GM21529 (cell line): ENCODE measurements at regions not wholly inside any gene's neighbourhood (a gene's known extent, or its start where the extent isn't known, plus 50 kb on each side); places are given as distances from the start of the nearest gene placed in this dataset.

Experiments used
- ATAC-seq: cut with Tn5 transposase; IDR thresholded peaks from one replicate; pipeline ENCODE4 v1.9.1; 2021; ENCODE audit not compliant: unreplicated experiment

DNA sequence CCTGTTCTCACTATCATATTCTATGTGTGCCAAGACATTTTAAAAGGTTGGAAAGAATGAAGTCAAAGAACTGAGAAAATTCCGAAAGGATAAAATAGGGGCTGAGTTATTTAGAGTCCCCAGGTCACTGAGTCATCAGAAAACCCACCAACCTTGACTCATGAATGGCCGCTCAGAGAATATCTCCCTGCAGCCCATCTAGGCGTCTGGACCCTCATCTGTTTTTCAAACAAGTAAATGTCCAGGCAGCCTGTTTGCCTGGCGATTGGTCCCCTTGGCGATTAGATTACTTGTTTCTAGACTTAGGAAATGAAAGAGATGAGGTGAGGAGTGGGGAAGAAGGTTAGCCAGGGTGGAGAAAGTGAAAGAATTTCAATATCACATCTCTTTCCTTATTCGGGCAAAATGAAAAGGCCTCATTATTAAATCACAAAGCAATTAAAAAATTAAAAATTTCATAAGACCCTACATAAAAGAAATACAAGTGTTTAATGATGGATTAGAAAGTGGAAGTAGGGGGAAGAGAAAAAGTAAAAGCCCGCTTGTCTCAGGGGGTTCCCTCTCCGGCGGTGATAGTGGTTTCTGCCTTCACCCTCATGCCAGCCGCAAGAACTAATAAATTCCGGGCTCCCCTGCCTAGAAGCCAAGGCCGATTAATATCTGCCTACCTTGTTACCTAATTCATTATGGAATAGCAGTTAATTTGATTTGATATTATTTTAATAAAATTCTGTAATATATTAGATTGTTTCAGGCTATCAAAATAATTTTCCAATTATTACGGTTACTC lies 415.9 kb downstream of the BCL11B start:
- ATAC-seq: no peak

DNA sequence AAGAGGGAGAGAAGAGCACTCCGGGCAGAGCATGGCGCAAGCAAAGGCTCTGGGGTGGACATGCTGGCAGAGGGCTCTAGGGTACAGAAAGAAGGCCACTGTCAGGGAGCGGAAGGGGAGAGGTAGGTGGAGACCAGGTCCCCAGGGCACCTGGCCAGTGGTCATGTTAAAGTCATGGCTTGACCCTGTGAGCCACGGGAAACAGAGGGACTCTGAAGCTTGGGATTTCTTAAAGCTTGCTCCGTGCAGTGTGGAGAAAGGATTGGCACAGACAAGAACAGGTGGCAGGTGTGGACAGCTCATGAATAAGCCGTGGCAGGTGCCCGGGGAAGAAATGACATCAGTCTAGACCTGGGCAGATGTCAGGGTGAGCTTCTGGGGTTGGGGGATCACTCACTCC lies 413.8 kb downstream of the BCL11B start:
- no peak for ATAC-seq

DNA sequence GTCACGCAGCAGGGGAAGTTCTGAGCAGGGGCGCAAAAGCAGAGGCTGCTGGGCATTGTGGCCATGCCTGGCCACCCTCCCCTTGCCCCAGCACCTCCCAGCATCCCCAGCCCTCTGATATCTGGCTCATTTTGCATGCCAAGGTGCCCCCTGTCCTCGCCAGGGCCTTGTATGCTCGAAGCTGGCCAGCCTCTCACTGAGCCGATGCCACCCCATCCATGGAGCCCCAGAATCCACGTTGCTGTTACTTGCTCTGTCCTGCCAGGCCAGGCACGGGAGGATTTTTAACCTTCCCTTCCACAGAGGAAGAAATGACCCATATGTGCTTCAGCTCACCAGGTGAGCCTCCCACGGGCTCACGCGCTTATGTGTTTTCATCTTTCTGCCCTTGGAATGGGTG lies 413.4 kb downstream of the BCL11B start:
- no peak for ATAC-seq

DNA sequence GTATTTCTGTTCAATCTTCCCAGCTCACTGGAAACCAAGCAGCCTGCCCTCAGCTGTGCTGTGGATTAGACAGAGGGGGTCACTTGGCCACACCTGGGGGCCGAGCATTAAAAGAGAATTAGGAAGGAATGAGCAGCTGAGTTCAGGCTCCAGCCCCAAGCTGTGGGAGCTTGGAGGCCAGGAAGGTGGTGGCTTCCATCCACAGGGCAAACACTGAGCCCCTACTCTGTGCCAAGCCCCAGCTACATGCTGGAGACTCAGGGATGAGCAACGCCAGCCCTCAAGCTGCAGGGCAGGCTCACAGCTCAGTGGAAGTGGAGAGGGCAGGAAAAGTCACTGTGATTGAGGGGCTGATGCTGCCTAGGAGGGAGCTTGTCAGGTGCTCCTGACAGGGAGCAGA lies 412.7 kb downstream of the BCL11B start:
- ATAC-seq: no peak

DNA sequence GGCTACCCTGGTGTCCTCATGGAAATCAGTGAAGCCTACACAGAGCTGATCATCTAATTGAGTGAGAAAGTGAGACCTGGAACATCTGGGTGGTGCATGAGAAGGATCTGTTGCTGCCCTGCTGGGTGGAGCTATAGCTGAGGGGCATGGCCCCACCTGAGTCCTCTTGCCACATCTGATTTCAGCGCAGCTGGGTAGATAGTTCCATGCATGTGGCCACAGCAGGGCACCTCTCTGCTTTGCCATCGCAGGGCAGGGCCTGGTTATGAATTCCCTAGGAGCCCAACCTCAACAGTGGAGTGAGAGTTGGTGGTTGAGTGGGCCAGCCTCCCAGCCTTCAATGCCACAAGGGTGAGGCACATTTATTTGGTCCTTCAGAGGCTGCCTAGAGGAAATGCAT lies 407.8 kb downstream of the BCL11B start:
- no peak for ATAC-seq

DNA sequence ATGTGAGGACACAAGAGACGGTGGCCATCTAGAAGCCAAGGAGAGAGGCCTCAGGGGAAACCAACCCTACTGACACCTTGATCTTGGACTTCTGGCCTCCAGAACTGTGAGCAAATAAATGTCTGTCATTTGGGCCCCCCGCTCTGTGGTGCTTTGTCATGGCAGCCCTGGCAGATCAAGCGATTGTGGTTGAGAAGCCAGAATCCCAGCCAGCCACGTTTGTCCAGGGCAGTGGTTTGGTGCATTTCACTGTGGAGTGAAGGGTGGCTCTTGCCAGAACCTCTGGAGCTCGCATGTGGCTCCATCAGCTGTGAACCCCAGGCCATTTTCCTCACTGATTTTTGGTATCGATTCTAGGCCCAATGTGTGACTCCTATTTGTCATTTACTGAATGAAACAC lies 404.9 kb downstream of the BCL11B start:
- ATAC-seq: no peak

DNA sequence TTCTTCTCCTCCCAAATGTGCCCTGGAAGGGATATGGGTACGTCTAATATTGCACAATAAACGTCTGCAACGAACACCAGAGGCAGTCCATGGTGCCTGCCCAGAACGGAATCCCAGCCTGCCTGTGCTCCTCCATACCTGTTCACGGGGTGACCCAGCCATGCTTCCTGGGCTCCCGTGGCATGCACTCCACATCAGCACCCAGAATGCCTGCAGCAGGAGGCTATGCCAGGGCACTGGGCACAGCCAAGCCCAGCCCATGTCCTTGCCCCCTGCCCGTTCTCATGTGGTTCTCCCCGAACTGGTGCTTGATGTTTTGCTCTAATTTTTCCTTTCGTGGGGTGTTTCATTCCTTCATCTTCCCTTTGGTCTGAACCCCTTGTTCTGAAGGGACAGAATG lies 404.3 kb downstream of the BCL11B start:
- ATAC-seq: no peak

DNA sequence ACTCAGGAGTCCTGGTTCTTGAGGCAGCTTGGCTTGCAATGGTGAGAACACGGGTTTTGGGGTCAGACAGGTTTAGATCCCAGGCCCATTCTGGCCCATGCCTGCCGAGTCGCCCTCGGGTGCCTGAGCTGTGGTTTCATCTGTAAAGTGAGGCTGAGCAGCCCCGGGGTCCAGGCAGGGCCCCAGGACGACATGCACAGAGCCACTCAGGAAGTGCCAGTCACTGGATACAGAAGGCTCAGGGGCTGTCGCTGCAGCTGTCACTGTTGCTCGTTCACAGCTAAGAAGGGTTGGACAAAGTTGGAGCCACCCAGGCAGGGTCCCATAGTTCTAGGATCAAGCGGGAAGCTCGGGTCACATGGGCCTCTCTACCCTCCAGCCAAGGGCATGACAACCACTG lies 403.1 kb downstream of the BCL11B start:
- ATAC-seq: no peak

DNA sequence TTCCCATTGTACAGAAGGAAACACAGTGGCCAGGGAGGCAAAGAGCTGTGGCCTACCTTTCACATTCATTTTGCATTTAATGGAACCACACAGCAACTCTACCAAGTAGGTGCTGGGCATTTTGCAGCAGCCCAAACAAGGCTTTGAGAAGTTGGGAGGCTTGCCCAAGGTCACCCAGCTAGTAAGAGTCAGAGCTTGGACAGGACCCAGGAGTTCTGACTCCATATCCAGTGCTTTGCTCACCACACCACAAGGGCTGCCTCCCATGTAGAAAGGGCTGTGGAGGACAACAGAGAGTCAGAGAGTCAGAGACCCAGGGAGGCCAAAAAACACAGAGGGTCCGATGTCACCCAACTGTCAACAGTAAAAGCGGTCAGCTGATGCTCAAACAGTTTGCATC lies 400.2 kb downstream of the BCL11B start:
- no peak for ATAC-seq

DNA sequence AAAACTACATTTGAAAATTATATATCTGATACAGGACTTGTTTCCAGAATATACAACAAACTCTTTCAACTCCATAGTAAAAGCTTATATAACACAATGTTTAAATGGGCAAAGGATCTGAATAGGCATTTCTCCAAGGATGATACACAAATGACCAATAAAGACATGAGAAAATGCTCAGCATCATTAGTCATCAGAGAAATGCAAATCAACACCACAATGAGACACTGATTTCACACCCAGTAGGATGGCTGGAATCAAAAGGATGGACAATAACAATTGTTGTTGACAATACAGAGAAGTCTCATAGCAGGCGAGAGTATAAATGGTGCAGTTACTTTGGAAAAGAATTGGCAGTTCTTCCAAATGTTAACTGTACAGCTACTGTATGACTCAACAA lies 394.9 kb downstream of the BCL11B start:
- no peak for ATAC-seq

DNA sequence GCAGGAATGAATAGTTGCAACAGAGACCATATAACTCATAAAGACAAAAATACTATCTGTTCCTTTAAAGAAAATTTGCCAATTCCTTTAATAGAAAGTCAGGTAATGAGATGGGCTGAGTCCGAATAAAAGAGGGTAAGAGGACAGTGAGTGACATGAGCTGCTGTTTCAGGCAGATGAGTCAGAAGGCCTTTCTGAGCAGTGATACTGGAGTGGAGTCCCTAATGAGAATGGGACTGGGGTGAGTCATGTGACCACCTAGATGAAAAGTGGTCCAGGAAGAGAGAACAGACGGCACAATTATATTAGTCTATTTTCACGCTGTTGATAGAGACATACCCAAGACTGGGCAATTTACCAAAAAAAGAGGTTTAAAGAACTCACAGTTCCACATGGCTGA lies 393.7 kb downstream of the BCL11B start:
- no peak for ATAC-seq

DNA sequence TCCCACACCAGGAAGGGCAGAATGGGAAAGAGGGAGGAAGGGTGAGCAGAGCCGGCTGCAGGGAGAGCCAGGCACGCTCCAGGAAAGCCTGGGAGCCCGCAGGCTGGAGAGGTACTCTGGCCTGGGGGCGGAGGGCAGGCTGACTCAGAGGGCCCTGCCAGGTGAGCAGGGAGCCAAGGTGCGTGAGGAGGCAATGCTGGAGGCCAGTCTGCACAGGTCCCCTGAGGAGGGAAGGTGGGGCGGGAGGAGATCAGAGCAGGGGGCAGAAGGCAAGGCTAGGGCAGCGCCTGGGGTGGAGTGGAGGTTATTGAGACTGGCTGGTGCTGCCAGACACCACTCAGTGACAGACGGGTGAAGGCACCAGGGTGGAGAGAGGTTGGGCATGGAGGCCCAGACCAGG lies 385.0 kb downstream of the BCL11B start:
- no peak for ATAC-seq

DNA sequence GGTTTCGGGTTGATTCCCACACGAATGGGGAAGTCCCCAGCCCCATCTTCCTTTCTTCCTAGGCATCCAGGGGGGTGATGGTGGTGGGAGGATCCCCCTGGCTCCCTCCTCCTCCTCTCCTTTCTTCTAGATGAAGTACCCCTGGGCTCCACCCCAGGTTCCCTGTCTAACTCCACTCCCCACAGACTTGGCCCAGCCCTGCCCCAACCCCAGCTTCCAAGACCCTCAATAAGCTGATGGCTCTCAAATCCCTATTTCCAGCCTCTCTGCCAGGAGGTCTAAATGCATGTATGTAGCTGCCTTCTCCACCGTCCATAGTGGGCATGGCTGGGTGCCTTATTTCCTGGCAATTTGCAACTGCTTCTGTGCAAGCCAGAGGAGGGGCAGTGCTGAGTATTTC lies 383.7 kb downstream of the BCL11B start:
- ATAC-seq: no peak

DNA sequence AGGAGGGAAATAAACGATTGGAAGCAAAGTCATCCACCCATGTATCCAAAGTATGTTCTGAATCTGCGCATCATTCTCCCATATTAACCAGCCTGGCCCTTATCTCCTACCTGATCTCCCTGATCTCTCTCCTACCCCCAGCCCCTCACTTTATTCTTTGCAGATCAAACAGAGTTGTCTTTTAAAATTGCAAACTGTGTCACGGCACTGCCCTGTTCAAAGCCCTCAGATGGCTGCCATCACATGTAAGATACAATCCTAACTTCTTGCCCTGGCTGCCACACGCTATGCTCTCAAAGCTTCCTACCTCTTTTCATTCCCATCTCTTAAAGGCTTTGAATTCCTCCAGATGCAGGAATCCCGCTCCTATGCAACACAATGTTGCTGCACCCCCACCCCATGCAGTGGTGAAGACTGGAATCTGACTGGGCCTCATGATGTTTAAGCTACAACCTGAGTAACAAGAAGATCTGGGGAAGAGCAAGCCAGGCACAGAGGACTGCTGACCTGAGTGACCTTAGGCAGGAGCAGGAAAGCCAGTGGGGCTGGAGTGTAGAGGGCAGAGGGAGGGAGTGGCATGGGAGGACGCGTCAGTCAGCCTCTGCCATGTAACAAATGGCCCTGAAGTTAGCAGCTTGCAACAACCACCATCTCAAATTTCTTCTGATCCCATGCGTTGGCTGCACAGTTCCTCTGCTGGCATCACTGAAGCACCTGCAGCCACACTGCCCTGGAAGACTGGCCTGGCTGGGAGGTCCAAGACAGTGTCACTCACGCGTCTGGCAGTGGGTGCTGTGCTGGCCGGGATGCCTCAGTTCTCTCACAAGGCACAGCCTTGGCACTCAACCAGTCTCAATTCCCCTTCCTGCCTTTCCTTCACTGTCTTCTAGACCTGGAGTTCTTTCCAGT lies 382.8 kb downstream of the BCL11B start:
- no peak for ATAC-seq

DNA sequence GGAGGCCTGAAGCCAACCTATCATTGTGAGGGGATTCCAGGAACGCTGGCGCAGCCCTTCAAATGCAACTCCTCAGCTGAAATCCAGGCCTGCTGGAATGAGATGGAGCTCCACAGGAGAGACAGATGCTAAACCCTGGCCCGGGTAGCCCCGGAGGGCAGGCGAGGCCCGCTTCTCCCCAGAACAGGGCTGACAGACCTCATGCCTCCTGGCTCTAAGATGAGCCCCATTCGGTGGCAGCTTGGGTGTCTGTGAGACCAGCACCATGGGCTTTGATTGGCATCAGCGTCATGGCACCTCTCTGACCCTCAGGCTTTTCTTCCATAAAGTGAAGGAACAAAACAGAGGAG lies 382.2 kb downstream of the BCL11B start:
- ATAC-seq: no peak

DNA sequence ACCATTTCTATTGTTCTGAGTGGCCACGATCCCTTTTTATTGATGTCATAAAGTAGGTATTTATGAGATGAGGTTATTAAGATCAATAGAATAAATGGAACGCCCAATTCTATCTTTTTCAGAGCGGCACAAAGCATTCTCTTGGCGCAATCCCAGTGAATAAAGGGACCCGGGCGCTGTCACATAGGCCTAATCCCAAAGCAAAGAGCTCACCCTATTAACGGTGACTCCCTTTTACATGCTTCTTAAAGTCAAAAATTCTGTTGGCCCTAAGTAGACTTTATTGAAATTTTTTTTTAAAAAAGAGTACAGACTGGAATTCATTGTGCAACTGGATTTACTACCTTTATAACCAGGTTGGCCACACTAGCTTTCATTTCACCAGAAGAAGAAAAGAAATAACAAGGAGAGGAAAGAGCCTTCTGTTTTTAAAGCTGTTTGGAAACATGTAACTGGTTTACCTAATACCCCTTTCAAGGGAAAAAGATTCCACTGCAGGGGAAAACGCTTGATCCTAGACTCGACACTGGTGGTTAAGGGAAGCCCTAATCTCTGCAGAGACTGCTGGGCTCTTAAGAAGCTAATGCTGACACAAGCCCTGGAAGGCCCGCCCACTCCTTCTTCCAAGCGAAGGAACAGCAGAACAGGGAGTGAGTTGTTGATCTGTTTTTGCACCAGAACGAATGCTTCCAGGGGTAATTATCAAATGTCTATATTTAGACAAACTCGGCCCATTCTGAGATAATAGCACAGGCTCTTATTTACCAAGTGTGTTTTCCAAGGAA lies 381.2 kb downstream of the BCL11B start:
- ATAC-seq: no peak

DNA sequence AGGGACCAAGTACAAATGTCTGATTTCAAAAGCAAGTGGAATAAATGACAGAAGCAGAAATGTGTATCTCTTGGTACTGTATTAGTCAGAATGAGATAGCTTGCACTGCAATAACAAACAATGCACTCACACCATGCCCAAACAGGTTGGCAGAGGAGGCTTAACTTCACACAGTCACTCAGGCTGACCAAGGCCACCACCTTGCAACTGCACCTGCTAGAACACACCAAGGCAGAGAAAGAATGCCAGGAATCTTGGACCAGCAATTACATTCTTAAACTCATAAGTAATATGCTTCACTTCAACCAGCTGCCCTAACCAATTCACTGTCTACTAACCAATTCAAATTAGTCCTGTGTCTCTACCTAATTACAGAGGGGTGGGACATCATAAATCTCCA lies 378.3 kb downstream of the BCL11B start:
- ATAC-seq: no peak

DNA sequence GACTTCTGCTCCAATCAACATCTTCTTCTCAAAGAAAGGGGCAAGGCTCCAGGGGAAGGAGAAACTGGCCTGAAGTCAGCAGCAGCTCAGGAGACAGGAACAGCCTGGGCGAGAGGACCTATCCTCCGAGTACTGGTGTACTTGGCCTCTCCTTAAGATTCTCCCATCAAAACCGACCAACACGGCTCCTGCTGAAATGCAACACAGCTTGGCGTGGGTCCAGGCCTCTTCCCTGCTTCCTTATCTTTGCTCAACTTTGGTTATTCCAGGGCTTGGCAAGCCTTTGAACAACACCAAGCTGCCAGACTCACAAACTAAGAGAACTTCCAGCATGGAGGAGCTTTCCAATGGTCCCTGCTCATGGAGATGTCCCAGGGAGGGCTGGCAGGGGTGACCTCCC lies 377.4 kb downstream of the BCL11B start:
- ATAC-seq: no peak

DNA sequence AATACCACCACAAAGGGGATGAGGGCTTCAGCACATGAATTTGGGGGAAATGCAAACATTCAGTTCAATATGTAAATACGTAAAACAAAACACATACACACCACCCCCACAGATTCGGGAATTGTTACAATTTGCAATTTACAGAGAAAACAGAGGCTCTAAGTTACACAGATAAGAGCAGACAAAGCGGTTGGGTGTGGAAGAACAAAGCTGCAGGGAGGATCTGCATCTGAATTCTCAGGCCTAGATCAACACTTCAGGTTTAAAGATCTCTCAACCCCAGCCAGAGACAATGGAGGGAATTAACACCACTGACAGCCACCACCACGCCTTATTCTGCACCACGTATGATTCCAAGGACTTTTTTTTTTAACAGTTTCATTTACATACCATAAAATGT lies 375.5 kb downstream of the BCL11B start:
- no peak for ATAC-seq

DNA sequence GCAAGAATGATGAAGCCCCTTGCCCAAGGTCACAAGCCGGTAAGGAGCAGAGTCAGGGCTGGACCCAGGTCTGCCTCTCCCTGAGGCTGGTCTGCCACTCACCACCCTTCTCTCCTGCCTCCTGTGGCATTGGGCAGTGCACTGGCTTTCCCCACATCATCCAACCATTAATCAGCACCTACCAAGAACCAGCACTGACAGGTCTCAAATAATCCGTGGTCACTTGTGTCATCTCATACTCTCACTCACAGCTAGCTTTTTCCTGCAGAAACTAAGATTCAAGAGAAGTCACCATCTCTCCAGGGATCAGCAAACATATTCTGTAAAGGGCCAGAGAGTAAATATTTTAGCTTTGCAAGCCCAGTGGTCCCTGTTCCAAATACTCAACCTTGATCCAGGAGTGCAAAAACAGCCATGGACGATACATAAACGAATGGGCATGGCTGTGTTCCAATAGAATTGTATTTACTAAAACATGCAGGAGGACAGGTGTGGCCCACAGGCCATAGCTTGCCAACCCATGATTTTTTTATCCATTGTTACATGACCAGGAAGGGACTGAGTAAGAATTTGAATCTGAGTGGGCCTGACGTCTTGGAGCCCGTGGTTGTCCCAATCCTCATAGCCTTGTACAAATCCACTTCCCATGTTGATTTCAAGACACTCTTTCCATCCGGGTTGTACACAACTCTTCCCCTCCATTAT lies 374.2 kb downstream of the BCL11B start:
- ATAC-seq: no peak

DNA sequence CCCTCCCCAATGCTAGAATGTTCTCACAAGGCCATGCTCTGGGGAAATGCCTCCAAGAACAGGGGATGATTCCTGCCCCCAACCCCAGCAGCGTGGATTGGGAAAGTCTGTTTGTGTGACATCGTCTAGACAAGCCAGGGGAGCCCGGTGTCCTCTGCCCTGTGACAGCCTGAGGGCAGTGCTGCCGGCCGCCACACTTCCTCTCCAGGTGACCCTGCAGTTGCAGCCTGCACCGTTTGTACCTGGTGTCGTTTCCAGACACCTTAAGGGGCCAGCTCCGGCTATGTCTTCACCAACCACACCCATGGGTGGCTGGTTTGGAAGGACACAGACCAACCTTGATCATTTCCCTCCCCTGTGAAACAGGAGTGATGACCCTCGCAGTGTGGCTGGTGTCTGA lies 372.6 kb downstream of the BCL11B start:
- no peak for ATAC-seq
